OCI-LY7 (cell line): ENCODE measurements at regions not wholly inside any gene's neighbourhood (a gene's known extent, or its start where the extent isn't known, plus 50 kb on each side); places are given as distances from the start of the nearest gene placed in this dataset.

Source experiments
- EZH2phosphoT487 ChIP-seq: fragments of 200-600 bp; sonication (generic); IDR thresholded peaks from 2 replicates; pipeline ENCODE4 v1.6.1; 2018; ENCODE audit warnings: low read depth, borderline replicate concordance, mild to moderate bottlenecking, mixed run types, antibody characterized with exemption, low read length, moderate library complexity, mixed read lengths
- TF ChIP-seq, protein P1 (sequence below): fragments of 200-600 bp; sonication (generic); conservative IDR thresholded peaks from 2 replicates; pipeline ENCODE4 v1.5.1; 2014; ENCODE audit warnings: mild to moderate bottlenecking, antibody characterized with exemption, low read length, moderate library complexity, mixed read lengths

DNA sequence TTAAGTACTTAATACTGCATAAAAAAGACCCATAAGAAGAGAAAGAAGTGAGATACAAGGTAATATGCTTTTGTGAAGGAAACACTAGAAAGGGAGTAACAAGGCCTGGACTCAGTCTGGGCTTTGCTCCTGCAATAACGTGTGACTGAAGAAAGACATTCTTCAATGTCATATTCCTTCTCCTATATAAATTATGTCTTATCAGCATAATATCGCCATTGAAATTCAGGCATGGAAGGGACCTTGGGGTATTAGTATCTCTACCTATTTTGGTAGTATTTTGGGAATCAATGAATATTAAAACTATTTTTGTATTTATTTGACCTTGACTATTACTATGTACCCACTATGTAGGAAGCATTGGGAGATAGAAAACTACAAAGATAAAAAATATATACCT, 62.2 kb upstream of the GIMD1 start:
- TF ChIP-seq, protein P1, sequence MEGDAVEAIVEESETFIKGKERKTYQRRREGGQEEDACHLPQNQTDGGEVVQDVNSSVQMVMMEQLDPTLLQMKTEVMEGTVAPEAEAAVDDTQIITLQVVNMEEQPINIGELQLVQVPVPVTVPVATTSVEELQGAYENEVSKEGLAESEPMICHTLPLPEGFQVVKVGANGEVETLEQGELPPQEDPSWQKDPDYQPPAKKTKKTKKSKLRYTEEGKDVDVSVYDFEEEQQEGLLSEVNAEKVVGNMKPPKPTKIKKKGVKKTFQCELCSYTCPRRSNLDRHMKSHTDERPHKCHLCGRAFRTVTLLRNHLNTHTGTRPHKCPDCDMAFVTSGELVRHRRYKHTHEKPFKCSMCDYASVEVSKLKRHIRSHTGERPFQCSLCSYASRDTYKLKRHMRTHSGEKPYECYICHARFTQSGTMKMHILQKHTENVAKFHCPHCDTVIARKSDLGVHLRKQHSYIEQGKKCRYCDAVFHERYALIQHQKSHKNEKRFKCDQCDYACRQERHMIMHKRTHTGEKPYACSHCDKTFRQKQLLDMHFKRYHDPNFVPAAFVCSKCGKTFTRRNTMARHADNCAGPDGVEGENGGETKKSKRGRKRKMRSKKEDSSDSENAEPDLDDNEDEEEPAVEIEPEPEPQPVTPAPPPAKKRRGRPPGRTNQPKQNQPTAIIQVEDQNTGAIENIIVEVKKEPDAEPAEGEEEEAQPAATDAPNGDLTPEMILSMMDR = no peak
- no peak for TF ChIP-seq EZH2phosphoT487
